HCT116 (cell line): ENCODE measurements at regions not wholly inside any gene's neighbourhood (a gene's known extent, or its start where the extent isn't known, plus 50 kb on each side); places are given as distances from the start of the nearest gene placed in this dataset.

Experiments
- ATAC-seq: fragments of 200-7000 bp; cut with Tn5 transposase; 2 replicates; pipeline ENCODE4 v1.9.1; 2020; ENCODE audit warnings: mild to moderate bottlenecking, moderate library complexity
- BruUV-seq: library from RNA; stranded (reverse); fragments of 400-500 nt; replicated peaks from 2 replicates; lab custom pipeline; 2021; lab: Mats Ljungman, UMichigan
- CTCF ChIA-PET: fragments of 300-600 bp; sonication (Branson Sonifier 250); formaldehyde crosslinking; loops from one replicate; lab custom pipeline; 2021; ENCODE audit warnings: antibody characterized with exemption; lab: Charles Lee
- POLR2A ChIA-PET: fragments of 300-600, 350-600 bp; sonication (Branson Sonifier 250); formaldehyde crosslinking; loops from one replicate; lab custom pipeline; 2021; ENCODE audit warnings: antibody characterized with exemption; lab: Charles Lee
- RAD21 ChIA-PET, 2 experiments: fragments of 300-600 bp; sonication (Branson Sonifier 250); formaldehyde crosslinking; loops; one replicate each; lab custom pipeline; 2023; ENCODE audit warnings: low total read pairs in 2 of 2; ENCODE audit not compliant: uncharacterized antibody in 2 of 2, unreplicated experiment in 2 of 2, low non-redundant PET in 1 of 2; lab: Charles Lee
- DNase-seq: peaks from one replicate; pipeline ENCODE4 v3.0.0-alpha.2; 2010; ENCODE audit warnings: low read depth, low spot score
- H2AFZ ChIP-seq: fragments of 200-600 bp; shearing (Covaris generic), sonication (generic); 2 replicates; pipeline ENCODE4 v1.6.1; 2017; ENCODE audit warnings: low read depth, mixed run types, mixed read lengths, antibody characterized with exemption, low read length; ENCODE audit not compliant: poor library complexity, severe bottlenecking
- H3K27ac ChIP-seq: 2 replicates; pipeline ENCODE4 v1.5.1; 2012; ENCODE audit warnings: low read depth, low read length
- H3K27me3 ChIP-seq: fragments of 200-600 bp; sonication (generic); 2 replicates; pipeline ENCODE4 v1.6.1; 2016; ENCODE audit warnings: mixed run types, low read length, mixed read lengths; ENCODE audit not compliant: insufficient read depth
- H3K36me3 ChIP-seq, 2 experiments: fragments of 200-500 bp in 1 of 2; fragments of 200-600 bp in 1 of 2; sonication (Bioruptor generic) in 1 of 2; sonication (generic) in 1 of 2; 2 replicates each; pipeline versions ENCODE4 v1.5.1 to v1.6.1; 2014 to 2016; ENCODE audit warnings: low read length in 2 of 2, inconsistent platforms in 1 of 2, mixed read lengths in 1 of 2, mixed run types in 1 of 2; ENCODE audit not compliant: insufficient read depth in 2 of 2, control insufficient read depth in 1 of 2
- H3K4me1 ChIP-seq, 2 experiments: fragments of 200-600 bp in 1 of 2; sonication (generic) in 1 of 2; 2 replicates each; pipeline versions ENCODE4 v1.5.1 to v1.6.1; 2012 to 2017; ENCODE audit warnings: low read length in 2 of 2, inconsistent platforms in 1 of 2, mild to moderate bottlenecking in 1 of 2, mixed read lengths in 1 of 2, mixed run types in 1 of 2, moderate library complexity in 1 of 2; ENCODE audit not compliant: insufficient read depth in 2 of 2, control insufficient read depth in 1 of 2
- H3K4me2 ChIP-seq: fragments of 200-600 bp; sonication (generic); 2 replicates; pipeline ENCODE4 v1.6.1; 2017; ENCODE audit warnings: mixed run types, low read length, mixed read lengths
- H3K4me3 ChIP-seq, 2 experiments: fragments of 200-600 bp in 1 of 2; sonication (generic) in 1 of 2; replicated peaks in 1 of 2; 2 replicates each; pipeline ENCODE4 v1.5.1; 2011 to 2016; ENCODE audit warnings: low read length in 2 of 2, control low read depth in 1 of 2, low read depth in 1 of 2, mild to moderate bottlenecking in 1 of 2, mixed read lengths in 1 of 2, mixed run types in 1 of 2
- H3K79me2 ChIP-seq: fragments of 200-600 bp; sonication (generic); 2 replicates; pipeline ENCODE4 v1.6.1; 2017; ENCODE audit warnings: mild to moderate bottlenecking, mixed run types, low read length, moderate library complexity, mixed read lengths; ENCODE audit not compliant: insufficient read depth
- H3K9ac ChIP-seq: fragments of 200-600 bp; sonication (generic); 2 replicates; pipeline ENCODE4 v1.6.1; 2016; ENCODE audit warnings: low read length, mixed read lengths
- H3K9me2 ChIP-seq: fragments of 200-600 bp; sonication (generic), shearing (Covaris generic); 2 replicates; pipeline ENCODE4 v1.6.1; 2017; ENCODE audit warnings: mixed run types, mild to moderate bottlenecking, moderate library complexity; ENCODE audit not compliant: insufficient read depth
- H3K9me3 ChIP-seq, 2 experiments: fragments of 200-500 bp in 1 of 2; fragments of 200-600 bp in 1 of 2; sonication (Bioruptor generic) in 1 of 2; sonication (generic) in 1 of 2; 2 replicates each; pipeline ENCODE4 v1.6.1; 2014 to 2017; ENCODE audit warnings: low read length in 2 of 2, mixed read lengths in 2 of 2, inconsistent platforms in 1 of 2, low read depth in 1 of 2, mild to moderate bottlenecking in 1 of 2, mixed run types in 1 of 2, moderate library complexity in 1 of 2; ENCODE audit not compliant: control insufficient read depth in 1 of 2, insufficient read depth in 1 of 2
- H4K20me1 ChIP-seq: fragments of 200-600 bp; sonication (generic), shearing (Covaris generic); 2 replicates; pipeline ENCODE4 v1.6.1; 2017; ENCODE audit warnings: mixed run types, mild to moderate bottlenecking, moderate library complexity; ENCODE audit not compliant: insufficient read depth
- CBX3 ChIP-seq: IDR thresholded peaks from 2 replicates; pipeline ENCODE4 v1.6.1; 2012; ENCODE audit warnings: low read depth
- CEBPB ChIP-seq: IDR thresholded peaks from 2 replicates; pipeline ENCODE4 v1.6.1; 2012; ENCODE audit warnings: low read depth
- CTCF ChIP-seq, 3 experiments: fragments of 200-600 bp in 1 of 3; sonication (generic) in 1 of 3; IDR thresholded peaks in 2 of 3; conservative IDR thresholded peaks in 1 of 3; 2 replicates each; pipeline ENCODE4 v1.5.1; 2012 to 2017; ENCODE audit warnings: low read depth in 2 of 3, low read length in 2 of 3, antibody characterized with exemption in 1 of 3, borderline replicate concordance in 1 of 3, control low read depth in 1 of 3, mild to moderate bottlenecking in 1 of 3, mixed read lengths in 1 of 3, mixed run types in 1 of 3, moderate library complexity in 1 of 3; ENCODE audit not compliant: insufficient read depth in 1 of 3
- EGR1 ChIP-seq: IDR thresholded peaks from 2 replicates; pipeline ENCODE4 v1.6.1; 2012; ENCODE audit warnings: low read depth
- EZH2phosphoT487 ChIP-seq: fragments of 200-600 bp; IDR thresholded peaks from 2 replicates; pipeline ENCODE4 v1.6.1; 2018; ENCODE audit warnings: antibody characterized with exemption, borderline replicate concordance
- JUND ChIP-seq: IDR thresholded peaks from 2 replicates; pipeline ENCODE4 v1.6.1; 2012
- MAX ChIP-seq: IDR thresholded peaks from 2 replicates; pipeline ENCODE4 v1.6.1; 2012
- POLR2AphosphoS5 ChIP-seq: IDR thresholded peaks from 2 replicates; pipeline ENCODE4 v1.6.1; 2011; ENCODE audit warnings: mild to moderate bottlenecking, low read depth, low read length, moderate library complexity
- RAD21 ChIP-seq: IDR thresholded peaks from 2 replicates; pipeline ENCODE4 v1.6.1; 2012; ENCODE audit warnings: low read depth, mild to moderate bottlenecking
- SIN3A ChIP-seq: IDR thresholded peaks from 2 replicates; pipeline ENCODE4 v1.6.1; 2012; ENCODE audit warnings: low read depth
- SRF ChIP-seq: IDR thresholded peaks from 2 replicates; pipeline ENCODE4 v1.6.1; 2012; ENCODE audit warnings: low read depth
- TCF7L2 ChIP-seq: IDR thresholded peaks from 2 replicates; pipeline ENCODE4 v1.7.0; 2011; ENCODE audit warnings: borderline replicate concordance, inconsistent platforms; ENCODE audit not compliant: insufficient read depth, insufficient read length; ENCODE audit errors: extremely low read depth
- YY1 ChIP-seq: IDR thresholded peaks from 2 replicates; pipeline ENCODE4 v1.6.1; 2011; ENCODE audit warnings: low read length, low read depth, moderate library complexity, mild to moderate bottlenecking; ENCODE audit not compliant: insufficient replicate concordance; ENCODE audit errors: extremely low read depth
- ZNF274 ChIP-seq: fragments of 200-500 bp; sonication (Bioruptor generic); IDR thresholded peaks from 2 replicates; pipeline ENCODE4 v1.6.1; 2014; ENCODE audit warnings: mild to moderate bottlenecking, low read depth, low read length, inconsistent platforms
- intact Hi-C: fragments of 100-400 bp; cut with micrococcal nuclease; formaldehyde crosslinking; loops from 2 replicates; pipeline ENCODE4 v1.10.0; 2022

- Histone ChIP-seq H3K9me3 (no peaks in the 10 kb centered on the region), H3K4me3 (no peak overlapping the region), H3K4me1 (no peaks in the 10 kb centered on the region), H3K79me2 (no peaks in the 10 kb centered on the region), H3K36me3 (no peaks in the 10 kb centered on the region), H3K27me3 (no peaks in the 10 kb centered on the region), H3K9ac (no peak overlapping the region), H3K9me2 (no peaks in the 10 kb centered on the region), H2AFZ (no peak overlapping the region), H4K20me1 (no peaks in the 10 kb centered on the region), H3K27ac (no peak overlapping the region), H3K4me2 (no peak overlapping the region)
- CTCF ChIA-PET, result no interaction called here
- intact Hi-C loops, result no loop called here
- ATAC-seq, result no peak
- POLR2A ChIA-PET, result no interaction called here
- RAD21 ChIA-PET, result interaction anchor here in 1 of 2 experiments (0.6 kb wide), 1 partner anchor 399 kb away, joined by 3 read pairs; no protein-coding TSS in a partner anchor
- DNase-seq, result no peak
- no TSS peak for BruUV-seq
- no peak for TF ChIP-seq ZNF274
- no peak for TF ChIP-seq RAD21
- no peak for TF ChIP-seq SIN3A
- no peak for TF ChIP-seq CBX3
- no peak for TF ChIP-seq POLR2AphosphoS5
- no peak for TF ChIP-seq CTCF (IDR thresholded peaks at IDR 0.05 in 2 of 3, conservative IDR thresholded peaks at IDR 0.05 in 1 of 3; ENCODE audit: borderline replicate concordance in 1 of 3, insufficient read depth in 1 of 3, low read depth in 2 of 3, low read length in 2 of 3)
- TF ChIP-seq CEBPB, result no peak
- TF ChIP-seq JUND, result no peak
- TF ChIP-seq EGR1, result no peak
- no peak for TF ChIP-seq MAX
- no peak for TF ChIP-seq YY1
- no peak for TF ChIP-seq EZH2phosphoT487
- TF ChIP-seq SRF, result no peak
- no peak for TF ChIP-seq TCF7L2
Observed at GRCh38 chr9:88759364-88759763, 224.4 kb downstream of the NXNL2 start.
